Mesodermal cell (in vitro differentiated cells): ENCODE measurements at regions not wholly inside any gene's neighbourhood (a gene's known extent, or its start where the extent isn't known, plus 50 kb on each side); places are given as distances from the start of the nearest gene placed in this dataset.
"Not testable (repeated sequence)": the region's sequence is repeated elsewhere in the genome, so short reads cannot be mapped to it uniquely, and the experiment has no call there.

ENCODE experiments used
- H3K27ac ChIP-seq: 2 replicates; pipeline ENCODE4 v1.7.0; 2013; ENCODE audit warnings: mild to moderate bottlenecking, low read depth, low read length, moderate library complexity; ENCODE audit not compliant: severe bottlenecking
- H3K36me3 ChIP-seq: 2 replicates; pipeline ENCODE4 v1.7.1; 2013; ENCODE audit warnings: mild to moderate bottlenecking, low read length, moderate library complexity; ENCODE audit not compliant: control insufficient read depth, insufficient read depth
- H3K4me1 ChIP-seq: one replicate; pipeline ENCODE4 v1.7.1; 2013; ENCODE audit warnings: mild to moderate bottlenecking, low read length; ENCODE audit not compliant: insufficient read depth, control insufficient read depth, poor library complexity, severe bottlenecking
- H3K4me3 ChIP-seq: 2 replicates; pipeline ENCODE4 v1.7.0; 2013; ENCODE audit warnings: low read length, control low read depth, mild to moderate bottlenecking; ENCODE audit not compliant: insufficient read depth, poor library complexity, severe bottlenecking; ENCODE audit errors: extremely low read depth
- H3K9me3 ChIP-seq: 2 replicates; pipeline ENCODE4 v1.7.1; 2013; ENCODE audit warnings: mild to moderate bottlenecking, low read length, moderate library complexity; ENCODE audit not compliant: control insufficient read depth
- WGBS, 2 experiments: methylation state at CpG; one replicate each; pipeline ENCODE4 v1.1.5; 2013; ENCODE audit warnings: missing lambda C conversion rate in 2 of 2; ENCODE audit not compliant: insufficient coverage in 2 of 2; 5-methylcytosine and 5-hydroxymethylcytosine counted together

- not testable (repeated sequence) for H3K4me3 ChIP-seq, H3K9me3 ChIP-seq, H3K4me1 ChIP-seq, H3K36me3 ChIP-seq, H3K27ac ChIP-seq
- WGBS, 2 experiments: 50 to 90% methylated on average over 1 to 2 of the region's 3 CpGs
Observed at GRCh38 chr2:217347630-217348029, 487.8 kb upstream of the TNP1 start.

GRCh38 chr2:217346043-217346442, 486.2 kb upstream of the TNP1 start:
- not testable (repeated sequence) for H3K27ac ChIP-seq, H3K4me3 ChIP-seq, H3K4me1 ChIP-seq, H3K9me3 ChIP-seq, H3K36me3 ChIP-seq
- WGBS, 2 experiments: 88 to 100% methylated on average over 1 of the region's 1 CpG

GRCh38 chr2:217340899-217341298, 481.0 kb upstream of the TNP1 start:
- Histone ChIP-seq H3K27ac (no peak overlapping the region), H3K36me3 (no peaks in the 10 kb centered on the region), H3K9me3 (no peaks in the 10 kb centered on the region), H3K4me1 (peaks cover 22% of the 10 kb centered on the region), H3K4me3 (no peak overlapping the region)
- no CpG with 5 or more reads among the region's 1 CpG for WGBS, 2 experiments

GRCh38 chr2:217340176-217340575, 480.3 kb upstream of the TNP1 start:
- Histone ChIP-seq H3K27ac (no peak overlapping the region), H3K36me3 (no peaks in the 10 kb centered on the region), H3K4me1 (peaks cover 24% of the 10 kb centered on the region), H3K9me3 (no peaks in the 10 kb centered on the region), H3K4me3 (no peak overlapping the region)

GRCh38 chr2:217339753-217340152, 479.9 kb upstream of the TNP1 start:
- WGBS, 2 experiments: 90 to 94% methylated on average over 2 to 3 of the region's 5 CpGs
- no peaks in the 10 kb centered on the region for H3K9me3 ChIP-seq
- H3K36me3 ChIP-seq: no peaks in the 10 kb centered on the region
- H3K27ac ChIP-seq: no peak overlapping the region
- H3K4me1 ChIP-seq: peaks cover 26% of the 10 kb centered on the region
- no peak overlapping the region for H3K4me3 ChIP-seq

- WGBS, 2 experiments: 80% methylated on average over 1 of the region's 4 CpGs; no CpG with 5 or more reads in 1 of the 2 experiments
- no peaks in the 10 kb centered on the region for H3K36me3 ChIP-seq
- no peak overlapping the region for H3K4me3 ChIP-seq
- peaks cover 26% of the 10 kb centered on the region for H3K4me1 ChIP-seq
- no peaks in the 10 kb centered on the region for H3K9me3 ChIP-seq
- no peak overlapping the region for H3K27ac ChIP-seq
Observed at GRCh38 chr2:217338306-217338916, 478.5 kb upstream of the TNP1 start.

GRCh38 chr2:217337771-217338170, 477.9 kb upstream of the TNP1 start:
- Histone ChIP-seq H3K4me3 (no peak overlapping the region), H3K36me3 (no peaks in the 10 kb centered on the region), H3K27ac (no peak overlapping the region), H3K9me3 (no peaks in the 10 kb centered on the region), H3K4me1 (peaks cover 26% of the 10 kb centered on the region)
- no CpG with 5 or more reads among the region's 3 CpGs for WGBS, 2 experiments

- Histone ChIP-seq H3K27ac (no peak overlapping the region), H3K36me3 (no peaks in the 10 kb centered on the region), H3K4me1 (peaks cover 34% of the 10 kb centered on the region), H3K4me3 (no peak overlapping the region), H3K9me3 (no peaks in the 10 kb centered on the region)
- WGBS, 2 experiments: 82 to 90% methylated on average over 3 of the region's 4 CpGs
Observed at GRCh38 chr2:217336694-217337093, 476.8 kb upstream of the TNP1 start.

- WGBS, 2 experiments: 83 to 100% methylated on average over 1 of the region's 5 CpGs
Observed at GRCh38 chr2:217335341-217335966, 475.6 kb upstream of the TNP1 start.

GRCh38 chr2:217334561-217334960, 474.7 kb upstream of the TNP1 start:
- Histone ChIP-seq H3K9me3 (no peaks in the 10 kb centered on the region), H3K4me3 (no peak overlapping the region), H3K4me1 (peaks cover 34% of the 10 kb centered on the region), H3K27ac (no peak overlapping the region), H3K36me3 (no peaks in the 10 kb centered on the region)

More at GRCh38 chr2:217335341-217335966, 475.6 kb upstream of the TNP1 start:
- Histone ChIP-seq H3K27ac (no peak overlapping the region), H3K36me3 (no peaks in the 10 kb centered on the region), H3K4me3 (no peak overlapping the region), H3K9me3 (no peaks in the 10 kb centered on the region), H3K4me1 (peaks cover 40% of the 10 kb centered on the region)

- 92 to 95% methylated on average over 9 of the region's 9 CpGs for WGBS, 2 experiments
- Histone ChIP-seq H3K36me3 (no peaks in the 10 kb centered on the region), H3K4me3 (no peak overlapping the region), H3K4me1 (peaks cover 26% of the 10 kb centered on the region), H3K9me3 (no peaks in the 10 kb centered on the region), H3K27ac (no peak overlapping the region)
Observed at GRCh38 chr2:217332866-217333265, 473.0 kb upstream of the TNP1 start.
